K562 (cell line): ENCODE measurements at regions not wholly inside any gene's neighbourhood (a gene's known extent, or its start where the extent isn't known, plus 50 kb on each side); places are given as distances from the start of the nearest gene placed in this dataset.

Experiments
- ATAC-seq: fragments of 200-7000 bp; cut with Tn5 transposase; 3 replicates; pipeline ENCODE4 v1.9.1; 2020; ENCODE audit warnings: moderate library complexity
- BruUV-seq: library from RNA; stranded (reverse); fragments of 400-500 nt; replicated peaks from 2 replicates; lab custom pipeline; 2021; lab: Mats Ljungman, UMichigan
- CTCF ChIA-PET: fragments of 300-600 bp; formaldehyde crosslinking; extraction: SDS; loops from one replicate; lab custom pipeline; 2021; ENCODE audit warnings: low intra/inter-chr PET ratio; lab: Yijun Ruan, JAX
- POLR2A ChIA-PET: fragments of 300-600, 350-650 bp; sonication (Branson Sonifier 250); formaldehyde crosslinking; extraction: SDS; loops from one replicate; lab custom pipeline; 2021; ENCODE audit warnings: antibody characterized with exemption, inconsistent platforms; lab: Yijun Ruan, JAX
- DNase-seq, 4 experiments: peaks; one replicate each; pipeline versions ENCODE4 v3.0.0 to v3.0.0-alpha.2; 2011 to 2018; ENCODE audit warnings: low spot score in 3 of 4, mixed read lengths in 3 of 4; ENCODE audit errors: extremely low read depth in 1 of 4
- FAIRE-seq: peaks from 2 replicates; lab custom pipeline; 2011; peaks lifted over from hg19 to GRCh38; lab: Jason Lieb, UNC
- H2AFZ ChIP-seq: 2 replicates; pipeline ENCODE4 v1.6.0; 2011; ENCODE audit warnings: low read depth, low read length, control low read depth, inconsistent platforms
- H3K27ac ChIP-seq: fragments of 200-600 bp; 3 replicates; pipeline ENCODE4 v1.8.0; 2011; ENCODE audit warnings: low read depth, mild to moderate bottlenecking, control low read depth, inconsistent platforms, low read length, moderate library complexity, mixed read lengths; ENCODE audit errors: extremely low read depth
- H3K27me3 ChIP-seq, 2 experiments: fragments of 300-600 bp in 1 of 2; 2 replicates in 1 of 2; 3 replicates in 1 of 2; pipeline versions ENCODE4 v1.6.0 to v1.8.0; 2011; ENCODE audit warnings: inconsistent platforms in 2 of 2, low read length in 2 of 2, mild to moderate bottlenecking in 1 of 2, mixed read lengths in 1 of 2, moderate library complexity in 1 of 2; ENCODE audit not compliant: control insufficient read depth in 2 of 2, insufficient read depth in 2 of 2
- H3K36me3 ChIP-seq: fragments of 300-600 bp; 3 replicates; pipeline ENCODE4 v1.8.0; 2011; ENCODE audit warnings: mild to moderate bottlenecking, low read length, inconsistent platforms; ENCODE audit not compliant: control insufficient read depth, insufficient read depth
- H3K4me1 ChIP-seq, 2 experiments: fragments of 200-600 bp in 1 of 2; replicated peaks in 1 of 2; 2 replicates in 1 of 2; 3 replicates in 1 of 2; pipeline versions ENCODE4 v1.5.1 to v1.8.0; 2011; ENCODE audit warnings: inconsistent platforms in 2 of 2, low read length in 2 of 2, mild to moderate bottlenecking in 1 of 2, mixed read lengths in 1 of 2, moderate library complexity in 1 of 2; ENCODE audit not compliant: control insufficient read depth in 2 of 2, insufficient read depth in 2 of 2
- H3K4me2 ChIP-seq: 2 replicates; pipeline ENCODE4 v1.6.1; 2011; ENCODE audit warnings: low read length, control low read depth, inconsistent platforms, mixed read lengths; ENCODE audit not compliant: insufficient read depth
- H3K4me3 ChIP-seq: fragments of 200-600 bp; sonication (generic), shearing (Covaris generic); 2 replicates; pipeline ENCODE4 v1.5.1; 2016; ENCODE audit warnings: control low read depth, inconsistent platforms
- H3K79me2 ChIP-seq: fragments of 200-600 bp; 3 replicates; pipeline ENCODE4 v1.8.0; 2011; ENCODE audit warnings: low read length, inconsistent platforms; ENCODE audit not compliant: control insufficient read depth, insufficient read depth
- H3K9ac ChIP-seq, 2 experiments: 2 replicates each; pipeline versions ENCODE4 v1.6.0 to v1.6.1; 2011; ENCODE audit warnings: low read depth in 2 of 2, low read length in 2 of 2, control low read depth in 1 of 2, inconsistent platforms in 1 of 2, mild to moderate bottlenecking in 1 of 2, mixed read lengths in 1 of 2; ENCODE audit not compliant: insufficient read depth in 1 of 2
- H3K9me1 ChIP-seq: one replicate; pipeline ENCODE4 v1.6.0; 2011; ENCODE audit warnings: inconsistent platforms, mild to moderate bottlenecking, low read length, moderate library complexity; ENCODE audit not compliant: control insufficient read depth, insufficient read depth
- H3K9me3 ChIP-seq: replicated peaks from 2 replicates; pipeline ENCODE4 v1.5.1; 2011; ENCODE audit warnings: low read depth, low read length, inconsistent platforms; ENCODE audit not compliant: control insufficient read depth, insufficient read depth
- H4K20me1 ChIP-seq: replicated peaks from 2 replicates; pipeline ENCODE4 v1.6.1; 2011; ENCODE audit warnings: low read length, inconsistent platforms, mixed read lengths; ENCODE audit not compliant: control insufficient read depth, insufficient read depth
- FOXJ3 ChIP-seq: sonication (generic); formaldehyde crosslinking; IDR thresholded peaks from 2 replicates; pipeline ENCODE4 v1.4.0; 2020; ENCODE audit warnings: mild to moderate bottlenecking, missing genetic modification reagents
- FUS ChIP-seq: fragments of 200-400 bp; formaldehyde crosslinking; optimal IDR thresholded peaks from 2 replicates; pipeline ENCODE3; 2017; ENCODE audit warnings: low read depth, low read length
- HNRNPL ChIP-seq: fragments of 200-400 bp; formaldehyde crosslinking; IDR thresholded peaks from 2 replicates; pipeline ENCODE4 v1.6.1; 2017; ENCODE audit warnings: low read depth, mild to moderate bottlenecking, low read length
- KDM4B ChIP-seq, 2 experiments: fragments of 450-650 bp in 1 of 2; sonication (generic) in 1 of 2; IDR thresholded peaks; 2 replicates each; pipeline ENCODE4 v1.6.1; 2016 to 2017; ENCODE audit warnings: borderline replicate concordance in 2 of 2, antibody characterized with exemption in 1 of 2, low read depth in 1 of 2, mild to moderate bottlenecking in 1 of 2
- MAFG ChIP-seq: fragments of 450-650 bp; conservative IDR thresholded peaks from 2 replicates; pipeline ENCODE4 v1.6.1; 2016; ENCODE audit warnings: missing genetic modification characterization, missing compliant biosample characterization
- POLR2B ChIP-seq: fragments of 450-650 bp; IDR thresholded peaks from 2 replicates; pipeline ENCODE4 v1.6.1; 2018; ENCODE audit warnings: low read depth; ENCODE audit not compliant: partially characterized antibody
- RBFOX2 ChIP-seq: fragments of 200-400 bp; formaldehyde crosslinking; IDR thresholded peaks from 2 replicates; pipeline ENCODE4 v1.6.1; 2017; ENCODE audit warnings: low read depth, mild to moderate bottlenecking, low read length, moderate library complexity
- RNF2 ChIP-seq: sonication (generic); IDR thresholded peaks from 2 replicates; pipeline ENCODE4 v1.6.1; 2016
- ZBTB17 ChIP-seq: fragments of 450-650 bp; formaldehyde crosslinking; IDR thresholded peaks from 2 replicates; pipeline ENCODE4 v1.4.0; 2020; ENCODE audit warnings: mild to moderate bottlenecking
- ZNF324 ChIP-seq: fragments of 250-450 bp; sonication (Bioruptor Pico); IDR thresholded peaks from 2 replicates; pipeline ENCODE4 v1.4.0; 2020; ENCODE audit warnings: mild to moderate bottlenecking
- ZNF408 ChIP-seq: fragments of 250-450 bp; sonication (Bioruptor Pico); IDR thresholded peaks from 2 replicates; pipeline ENCODE4 v1.4.0; 2020; ENCODE audit warnings: low read depth, mild to moderate bottlenecking, moderate library complexity
- ZNF57 ChIP-seq: fragments of 450-650 bp; formaldehyde crosslinking; IDR thresholded peaks from 2 replicates; pipeline ENCODE4 v1.4.0; 2020; ENCODE audit warnings: mild to moderate bottlenecking, moderate library complexity
- WGBS: fragments of 100-300 bp; shearing (Covaris generic); methylation state at CpG from one replicate; pipeline ENCODE4 v1.1.6; 2016; ENCODE audit warnings: low coverage, mixed read lengths; ENCODE audit not compliant: insufficient coverage; ENCODE audit errors: missing lambda C conversion rate; 5-methylcytosine and 5-hydroxymethylcytosine counted together
- in situ Hi-C: fragments of 300-500 bp; cut with MboI; formaldehyde crosslinking; loops from 4 replicates; pipeline ENCODE4 v1.15.0; 2018; ENCODE audit warnings: inconsistent platforms, mixed read lengths
- intact Hi-C: fragments of 100-400 bp; cut with micrococcal nuclease; formaldehyde crosslinking; loops from 2 replicates; pipeline ENCODE4 v1.14.2; 2022
- TF ChIP-seq, protein P1 (sequence below): fragments of 250-450 bp; sonication (Bioruptor Pico); IDR thresholded peaks from 2 replicates; pipeline ENCODE4 v1.4.0; 2020; ENCODE audit warnings: mild to moderate bottlenecking, moderate library complexity
- TF ChIP-seq, protein P2 (sequence below), 3 experiments: IDR thresholded peaks in 2 of 3; conservative IDR thresholded peaks in 1 of 3; 2 replicates each; pipeline ENCODE4 v1.5.1; 2011 to 2012; ENCODE audit warnings: low read length in 3 of 3, mild to moderate bottlenecking in 3 of 3, control low read depth in 2 of 3, improper control_type of control experiment in 1 of 3, inconsistent platforms in 1 of 3, low read depth in 1 of 3, mixed read lengths in 1 of 3, moderate library complexity in 1 of 3; ENCODE audit not compliant: insufficient read depth in 2 of 3

DNA sequence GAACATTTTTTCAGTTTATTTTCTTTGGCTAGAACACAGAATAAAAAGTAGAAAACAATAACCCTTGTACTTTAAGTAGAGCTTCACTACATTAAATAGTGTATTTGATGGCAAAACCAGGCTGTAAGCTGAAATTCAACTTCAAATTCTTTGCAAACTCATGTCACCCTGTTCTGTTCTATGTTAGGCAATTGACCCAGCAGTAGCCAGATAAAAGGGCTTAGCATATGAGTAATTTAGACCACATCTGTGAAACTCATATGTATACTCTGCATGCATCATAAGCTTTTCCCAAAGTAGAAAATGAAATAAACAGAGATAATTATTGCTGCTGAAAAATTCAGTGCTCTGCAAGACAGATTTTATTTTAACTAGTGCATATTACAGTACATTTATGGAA, 150.2 kb downstream of the GNAI1 start:
- Histone ChIP-seq H3K9me3 (no peaks in the 10 kb centered on the region; the same call in 1 of the 2 replicates), H4K20me1 (no peaks in the 10 kb centered on the region), H3K36me3 (no peaks in the 10 kb centered on the region), H3K9ac (no peak overlapping the region), H3K4me2 (no peak overlapping the region), H3K4me1 (no peaks in the 10 kb centered on the region), H2AFZ (no peak overlapping the region), H3K27me3 (no peaks in the 10 kb centered on the region), H3K4me3 (no peak overlapping the region), H3K79me2 (no peaks in the 10 kb centered on the region), H3K27ac (no peak overlapping the region), H3K9me1 (no peaks in the 10 kb centered on the region)
- no peak for ATAC-seq
- ChIA-PET CTCF (no interaction called here), POLR2A (no interaction called here)
- in situ Hi-C loops (no loop called here), intact Hi-C loops (no loop called here)
- no TSS peak for BruUV-seq
- no peak for FAIRE-seq
- no peak for TF ChIP-seq FUS
- no peak for TF ChIP-seq ZNF408 (CRISPR knock-in tag)
- TF ChIP-seq HNRNPL, result no peak
- no peak for TF ChIP-seq MAFG (tag)
- TF ChIP-seq RBFOX2, result no peak
- TF ChIP-seq ZBTB17 (CRISPR knock-in tag), result no peak
- no peak for TF ChIP-seq ZNF57 (CRISPR knock-in tag)
- no peak for TF ChIP-seq FOXJ3 (CRISPR knock-in tag)
- TF ChIP-seq RNF2, result no peak
- DNase-seq, result no peak

DNA sequence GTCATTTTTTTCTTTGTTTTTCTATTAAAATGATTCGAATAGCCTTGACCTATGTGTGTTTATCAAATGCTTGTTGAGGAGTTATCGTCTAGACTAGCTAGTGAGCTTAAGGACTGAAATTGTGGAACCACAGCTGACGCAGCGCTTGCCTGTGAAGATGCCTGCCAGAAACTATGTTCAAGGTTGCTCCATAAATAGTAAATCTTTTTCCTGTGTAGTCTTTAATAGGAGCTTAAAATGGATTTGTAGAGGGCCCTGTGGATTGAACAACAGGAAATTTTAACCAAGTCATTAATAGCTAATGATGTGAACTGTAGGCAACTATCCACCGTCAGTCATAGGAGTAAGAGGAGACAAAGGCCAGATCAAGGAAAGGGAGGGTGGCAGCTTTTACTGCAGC, 145.1 kb downstream of the GNAI1 start:
- H3K36me3 ChIP-seq, result no peaks in the 10 kb centered on the region
- intact Hi-C loops (no loop called here), in situ Hi-C loops (no loop called here)
- DNase-seq (no peak), ATAC-seq (no peak), FAIRE-seq (no peak)
- H3K79me2 ChIP-seq, result no peaks in the 10 kb centered on the region
- no peak overlapping the region for H3K4me3 ChIP-seq
- ChIA-PET CTCF (no interaction called here), POLR2A (no interaction called here)
- H3K27ac ChIP-seq, result no peak overlapping the region
- no peaks in the 10 kb centered on the region for H3K9me3 ChIP-seq
- H3K4me1 ChIP-seq, result no peaks in the 10 kb centered on the region
- no peaks in the 10 kb centered on the region for H4K20me1 ChIP-seq
- H3K9ac ChIP-seq, result no peak overlapping the region
- no TSS peak for BruUV-seq
- H3K27me3 ChIP-seq, result no peaks in the 10 kb centered on the region
- no peak overlapping the region for H3K4me2 ChIP-seq
- WGBS, result 0% methylated on average over 5 of the region's 5 CpGs
- no peak overlapping the region for H2AFZ ChIP-seq
- no peaks in the 10 kb centered on the region for H3K9me1 ChIP-seq
- TF ChIP-seq, protein P1, sequence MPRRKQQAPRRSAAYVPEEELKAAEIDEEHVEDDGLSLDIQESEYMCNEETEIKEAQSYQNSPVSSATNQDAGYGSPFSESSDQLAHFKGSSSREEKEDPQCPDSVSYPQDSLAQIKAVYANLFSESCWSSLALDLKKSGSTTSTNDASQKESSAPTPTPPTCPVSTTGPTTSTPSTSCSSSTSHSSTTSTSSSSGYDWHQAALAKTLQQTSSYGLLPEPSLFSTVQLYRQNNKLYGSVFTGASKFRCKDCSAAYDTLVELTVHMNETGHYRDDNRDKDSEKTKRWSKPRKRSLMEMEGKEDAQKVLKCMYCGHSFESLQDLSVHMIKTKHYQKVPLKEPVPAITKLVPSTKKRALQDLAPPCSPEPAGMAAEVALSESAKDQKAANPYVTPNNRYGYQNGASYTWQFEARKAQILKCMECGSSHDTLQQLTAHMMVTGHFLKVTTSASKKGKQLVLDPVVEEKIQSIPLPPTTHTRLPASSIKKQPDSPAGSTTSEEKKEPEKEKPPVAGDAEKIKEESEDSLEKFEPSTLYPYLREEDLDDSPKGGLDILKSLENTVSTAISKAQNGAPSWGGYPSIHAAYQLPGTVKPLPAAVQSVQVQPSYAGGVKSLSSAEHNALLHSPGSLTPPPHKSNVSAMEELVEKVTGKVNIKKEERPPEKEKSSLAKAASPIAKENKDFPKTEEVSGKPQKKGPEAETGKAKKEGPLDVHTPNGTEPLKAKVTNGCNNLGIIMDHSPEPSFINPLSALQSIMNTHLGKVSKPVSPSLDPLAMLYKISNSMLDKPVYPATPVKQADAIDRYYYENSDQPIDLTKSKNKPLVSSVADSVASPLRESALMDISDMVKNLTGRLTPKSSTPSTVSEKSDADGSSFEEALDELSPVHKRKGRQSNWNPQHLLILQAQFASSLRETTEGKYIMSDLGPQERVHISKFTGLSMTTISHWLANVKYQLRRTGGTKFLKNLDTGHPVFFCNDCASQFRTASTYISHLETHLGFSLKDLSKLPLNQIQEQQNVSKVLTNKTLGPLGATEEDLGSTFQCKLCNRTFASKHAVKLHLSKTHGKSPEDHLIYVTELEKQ, result no peak
- TF ChIP-seq, protein P2, sequence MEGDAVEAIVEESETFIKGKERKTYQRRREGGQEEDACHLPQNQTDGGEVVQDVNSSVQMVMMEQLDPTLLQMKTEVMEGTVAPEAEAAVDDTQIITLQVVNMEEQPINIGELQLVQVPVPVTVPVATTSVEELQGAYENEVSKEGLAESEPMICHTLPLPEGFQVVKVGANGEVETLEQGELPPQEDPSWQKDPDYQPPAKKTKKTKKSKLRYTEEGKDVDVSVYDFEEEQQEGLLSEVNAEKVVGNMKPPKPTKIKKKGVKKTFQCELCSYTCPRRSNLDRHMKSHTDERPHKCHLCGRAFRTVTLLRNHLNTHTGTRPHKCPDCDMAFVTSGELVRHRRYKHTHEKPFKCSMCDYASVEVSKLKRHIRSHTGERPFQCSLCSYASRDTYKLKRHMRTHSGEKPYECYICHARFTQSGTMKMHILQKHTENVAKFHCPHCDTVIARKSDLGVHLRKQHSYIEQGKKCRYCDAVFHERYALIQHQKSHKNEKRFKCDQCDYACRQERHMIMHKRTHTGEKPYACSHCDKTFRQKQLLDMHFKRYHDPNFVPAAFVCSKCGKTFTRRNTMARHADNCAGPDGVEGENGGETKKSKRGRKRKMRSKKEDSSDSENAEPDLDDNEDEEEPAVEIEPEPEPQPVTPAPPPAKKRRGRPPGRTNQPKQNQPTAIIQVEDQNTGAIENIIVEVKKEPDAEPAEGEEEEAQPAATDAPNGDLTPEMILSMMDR (IDR thresholded peaks at IDR 0.05 in 2 of 3, conservative IDR thresholded peaks at IDR 0.05 in 1 of 3; ENCODE audit: insufficient read depth in 2 of 3, low read depth in 1 of 3, low read length in 3 of 3), result no peak
- TF ChIP-seq POLR2B (no peak), ZNF324 (no peak), KDM4B (IDR thresholded peaks at IDR 0.05; ENCODE audit: borderline replicate concordance in 2 of 2, low read depth in 1 of 2) (no peak)
